A549 (cell line): ENCODE measurements at regions not wholly inside any gene's neighbourhood (a gene's known extent, or its start where the extent isn't known, plus 50 kb on each side); places are given as distances from the start of the nearest gene placed in this dataset.

Experiments
- ATAC-seq, 2 experiments: fragments of 200-7000 bp in 1 of 2; fragments of >200 bp in 1 of 2; cut with Nextera tagmentation in 1 of 2; cut with Tn5 transposase in 1 of 2; 3 replicates each; pipeline versions ENCODE4 v1.8.0 to v1.9.1; 2018 to 2020; ENCODE audit warnings: mild to moderate bottlenecking in 1 of 2, moderate library complexity in 1 of 2
- CTCF ChIA-PET: fragments of 300-600 bp; sonication (Branson Sonifier 250); formaldehyde crosslinking; extraction: SDS; loops from one replicate; lab custom pipeline; 2021; ENCODE audit warnings: antibody characterized with exemption, inconsistent platforms; lab: Yijun Ruan, JAX
- POLR2A ChIA-PET: fragments of 350-600 bp; formaldehyde crosslinking; extraction: SDS; loops from one replicate; lab custom pipeline; 2021; ENCODE audit warnings: antibody characterized with exemption, inconsistent platforms; lab: Yijun Ruan, JAX
- DNase-seq, 2 experiments: peaks; one replicate each; pipeline versions ENCODE4 v3.0.0 to v3.0.0-alpha.2; 2011 to 2016; ENCODE audit warnings: low read depth in 1 of 2, low spot score in 1 of 2
- FAIRE-seq: peaks from 2 replicates; lab custom pipeline; 2011; peaks lifted over from hg19 to GRCh38; lab: Jason Lieb, UNC
- H3K27ac ChIP-seq, 2 experiments: fragments of >200 bp; sonication (Bioruptor Twin); formaldehyde crosslinking; 3 replicates each; pipeline ENCODE4 v1.5.1; 2016 to 2017
- H3K4me1 ChIP-seq: fragments of >200 bp; sonication (Bioruptor Twin); formaldehyde crosslinking; 3 replicates; pipeline ENCODE4 v1.6.1; 2016
- H3K4me2 ChIP-seq: fragments of >200 bp; sonication (Bioruptor Twin); formaldehyde crosslinking; 3 replicates; pipeline ENCODE4 v1.6.1; 2016
- H3K4me3 ChIP-seq: fragments of >200 bp; sonication (Bioruptor Twin); formaldehyde crosslinking; 3 replicates; pipeline ENCODE4 v1.5.1; 2016
- H3K9me3 ChIP-seq: fragments of >200 bp; sonication (Bioruptor Twin); formaldehyde crosslinking; 3 replicates; pipeline ENCODE4 v1.6.1; 2016
- BHLHE40 ChIP-seq: IDR thresholded peaks from 2 replicates; pipeline ENCODE4 v1.6.1; 2012; ENCODE audit warnings: low read depth, low read length, inconsistent platforms
- CBX2 ChIP-seq: fragments of 200-600 bp; sonication (generic); IDR thresholded peaks from 2 replicates; pipeline ENCODE4 v1.6.1; 2016; ENCODE audit warnings: low read depth, mild to moderate bottlenecking, borderline replicate concordance
- CEBPB ChIP-seq, 2 experiments: fragments of >200 bp in 1 of 2; sonication (Bioruptor Twin) in 1 of 2; formaldehyde crosslinking in 1 of 2; IDR thresholded peaks; 2 replicates each; pipeline ENCODE4 v1.6.1; 2012 to 2016
- CHD4 ChIP-seq: fragments of 200-600 bp; sonication (generic); IDR thresholded peaks from 2 replicates; pipeline ENCODE4 v1.6.1; 2016; ENCODE audit warnings: antibody characterized with exemption, mild to moderate bottlenecking, borderline replicate concordance
- EHF ChIP-seq: fragments of 250-450 bp; sonication (Bioruptor Pico); IDR thresholded peaks from 2 replicates; pipeline ENCODE4 v1.5.0; 2020; ENCODE audit warnings: mild to moderate bottlenecking
- FOSB ChIP-seq: fragments of 250-450 bp; sonication (Bioruptor Pico); IDR thresholded peaks from 2 replicates; pipeline ENCODE4 v1.5.0; 2020; ENCODE audit warnings: mild to moderate bottlenecking, moderate library complexity
- FOSL2 ChIP-seq, 2 experiments: fragments of 450-650 bp in 1 of 2; fragments of >200 bp in 1 of 2; sonication (Bioruptor Twin) in 1 of 2; formaldehyde crosslinking; IDR thresholded peaks; 2 replicates each; pipeline versions ENCODE4 v1.5.0 to v1.6.1; 2016 to 2020; ENCODE audit warnings: mild to moderate bottlenecking in 1 of 2, moderate library complexity in 1 of 2
- FOXS1 ChIP-seq: fragments of 250-450 bp; sonication (Bioruptor Pico); IDR thresholded peaks from 2 replicates; pipeline ENCODE4 v1.5.0; 2020; ENCODE audit warnings: mild to moderate bottlenecking, moderate library complexity
- GATA3 ChIP-seq: IDR thresholded peaks from 2 replicates; pipeline ENCODE4 v1.6.1; 2012; ENCODE audit warnings: borderline replicate concordance
- HDAC2 ChIP-seq: fragments of 200-600 bp; sonication (generic); IDR thresholded peaks from 2 replicates; pipeline ENCODE4 v1.6.1; 2016
- HOXB13 ChIP-seq: fragments of 250-450 bp; sonication (Bioruptor Pico); IDR thresholded peaks from 2 replicates; pipeline ENCODE4 v1.5.0; 2020; ENCODE audit warnings: low read depth, mild to moderate bottlenecking, moderate library complexity
- JUNB ChIP-seq: fragments of >200 bp; sonication (Bioruptor Twin); formaldehyde crosslinking; IDR thresholded peaks from 2 replicates; pipeline ENCODE4 v1.6.1; 2016
- KDM1A ChIP-seq: fragments of 200-600 bp; sonication (generic); IDR thresholded peaks from 2 replicates; pipeline ENCODE4 v1.6.1; 2016; ENCODE audit warnings: low read depth, mild to moderate bottlenecking
- MYC ChIP-seq: IDR thresholded peaks from 2 replicates; pipeline ENCODE4 v1.6.1; 2012; ENCODE audit warnings: mild to moderate bottlenecking, inconsistent platforms, low read length, improper control_type of control experiment, borderline replicate concordance
- NFE2L2 ChIP-seq: fragments of 150-350 bp; conservative IDR thresholded peaks from 2 replicates; pipeline ENCODE4 v1.6.1; 2014; ENCODE audit warnings: low read length
- POLR2A ChIP-seq: IDR thresholded peaks from 2 replicates; pipeline ENCODE4 v1.6.1; 2012; ENCODE audit warnings: mild to moderate bottlenecking, low read length
- RARB ChIP-seq: fragments of 250-450 bp; sonication (Bioruptor Pico); IDR thresholded peaks from 2 replicates; pipeline ENCODE4 v1.8.0; 2021; ENCODE audit warnings: mild to moderate bottlenecking, moderate library complexity
- RFX5 ChIP-seq: fragments of 450-650 bp; IDR thresholded peaks from 2 replicates; pipeline ENCODE4 v1.7.1; 2014; ENCODE audit warnings: antibody characterized with exemption, mild to moderate bottlenecking, moderate library complexity
- SREBF2 ChIP-seq: fragments of 450-650 bp; IDR thresholded peaks from 2 replicates; pipeline ENCODE4 v1.6.1; 2014; ENCODE audit warnings: mild to moderate bottlenecking, moderate library complexity
- ZFP36 ChIP-seq: fragments of 450-650 bp; IDR thresholded peaks from 2 replicates; pipeline ENCODE4 v1.6.1; 2014; ENCODE audit warnings: borderline replicate concordance; ENCODE audit not compliant: partially characterized antibody
- ZNF302 ChIP-seq: fragments of 250-450 bp; sonication (Bioruptor Pico); IDR thresholded peaks from 2 replicates; pipeline ENCODE4 v1.9.0; 2021; ENCODE audit warnings: inconsistent platforms, mild to moderate bottlenecking, moderate library complexity
- ZSCAN20 ChIP-seq: fragments of 250-450 bp; sonication (Bioruptor Pico); IDR thresholded peaks from 2 replicates; pipeline ENCODE4 v1.8.0; 2022; ENCODE audit warnings: mild to moderate bottlenecking, moderate library complexity
- WGBS: methylation state at CpG from one replicate; pipeline ENCODE4 v1.1.6; 2017; ENCODE audit errors: missing lambda C conversion rate; 5-methylcytosine and 5-hydroxymethylcytosine counted together
- TF ChIP-seq, protein P1 (sequence below): IDR thresholded peaks from 2 replicates; pipeline ENCODE4 v1.6.1; 2012
- TF ChIP-seq, protein P2 (sequence below): fragments of >200 bp; sonication (Bioruptor Twin); formaldehyde crosslinking; IDR thresholded peaks from 3 replicates; pipeline ENCODE4 v1.6.1; 2016
- TF ChIP-seq, protein P3 (sequence below): fragments of 250-450 bp; sonication (Bioruptor Pico); IDR thresholded peaks from 2 replicates; pipeline ENCODE4 v1.5.0; 2020; ENCODE audit warnings: low read depth, mild to moderate bottlenecking, moderate library complexity
- TF ChIP-seq, protein P4 (sequence below): fragments of 250-450 bp; sonication (Bioruptor Pico); IDR thresholded peaks from 2 replicates; pipeline ENCODE4 v1.5.0; 2021; ENCODE audit warnings: mild to moderate bottlenecking, moderate library complexity, borderline replicate concordance
- TF ChIP-seq, protein P5 (sequence below): fragments of 150-350 bp; IDR thresholded peaks from 2 replicates; pipeline ENCODE4 v1.6.1; 2014; ENCODE audit warnings: low read depth, mild to moderate bottlenecking, low read length

DNA sequence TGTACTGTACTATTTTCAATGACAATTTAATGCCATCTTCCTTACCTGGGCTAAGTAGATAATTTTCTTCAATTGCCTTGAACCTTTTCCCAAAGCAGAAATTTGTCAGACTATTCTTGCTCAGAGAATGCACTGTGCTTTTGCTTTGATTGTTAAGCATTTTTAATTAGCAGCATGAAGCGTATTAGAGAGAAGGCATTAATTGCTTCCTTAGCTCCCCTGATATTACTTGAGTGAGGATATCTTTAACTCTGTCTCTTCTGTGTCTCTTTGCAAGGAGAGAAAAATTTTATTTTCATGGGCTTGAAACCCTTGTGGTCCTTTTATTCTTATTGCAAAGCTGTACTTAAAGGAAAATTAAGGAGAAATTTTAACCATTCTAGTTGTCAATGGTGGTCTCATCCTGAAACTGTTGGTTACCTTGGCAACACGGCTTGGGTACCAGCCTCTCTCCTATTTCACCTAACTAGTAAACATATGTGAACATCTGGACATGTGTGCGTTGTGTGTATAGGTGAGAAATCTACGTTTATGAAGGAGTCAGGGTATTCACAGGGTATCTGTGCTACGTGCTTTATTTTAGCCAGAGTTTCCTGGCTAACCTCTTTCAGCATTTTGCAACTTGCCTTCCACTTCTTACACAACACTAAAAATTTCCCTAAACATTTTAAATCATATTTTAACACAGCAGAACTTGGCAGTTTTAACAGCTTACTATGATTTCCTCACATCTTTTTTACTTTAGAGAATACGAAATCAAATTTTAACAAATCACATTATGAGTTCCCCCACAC, 225.5 kb downstream of the KLF5 start:
- ChIA-PET CTCF (no interaction called here), POLR2A (no interaction called here)
- Histone ChIP-seq H3K9me3 (no peaks in the 10 kb centered on the region), H3K4me3 (no peak overlapping the region), H3K27ac (no peak overlapping the region), H3K4me2 (no peak overlapping the region), H3K4me1 (peaks cover 9% of the 10 kb centered on the region; the same call in 1 of the 3 replicates)
- DNase-seq, result no peak
- WGBS, result 76% methylated on average over 6 of the region's 6 CpGs
- ATAC-seq, result no peak
- TF ChIP-seq ZNF302 (CRISPR knock-in tag), result no peak
- FAIRE-seq, result no peak

DNA sequence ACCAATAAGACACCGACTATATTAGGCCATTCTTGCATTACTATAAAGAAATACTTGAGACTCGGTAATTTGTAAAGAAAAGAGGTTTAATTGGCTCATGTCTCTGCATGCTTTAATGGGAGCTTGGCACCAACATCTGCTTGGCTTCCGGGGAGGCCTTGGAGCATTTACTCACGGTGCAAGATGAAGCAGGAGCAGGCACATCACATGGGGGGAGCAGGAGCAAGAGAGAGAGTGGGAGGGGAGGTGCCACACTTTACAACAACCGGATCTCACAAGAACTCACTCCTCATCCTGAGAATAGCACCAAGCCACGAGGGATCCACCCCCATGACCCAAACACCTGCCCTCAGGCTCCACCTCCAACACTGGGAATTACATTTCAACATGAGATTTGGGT, 224.8 kb downstream of the KLF5 start:
- Histone ChIP-seq H3K4me2 (no peak overlapping the region), H3K4me1 (peaks cover 9% of the 10 kb centered on the region; the same call in 1 of the 3 replicates), H3K27ac (no peak overlapping the region), H3K4me3 (no peak overlapping the region), H3K9me3 (no peaks in the 10 kb centered on the region)
- WGBS, result 73% methylated on average over 6 of the region's 6 CpGs
- DNase-seq, result no peak
- no peak for FAIRE-seq
- POLR2A ChIA-PET, result no interaction called here
- ATAC-seq, result no peak
- CTCF ChIA-PET, result no interaction called here
- no peak for TF ChIP-seq BHLHE40
- TF ChIP-seq, protein P1, sequence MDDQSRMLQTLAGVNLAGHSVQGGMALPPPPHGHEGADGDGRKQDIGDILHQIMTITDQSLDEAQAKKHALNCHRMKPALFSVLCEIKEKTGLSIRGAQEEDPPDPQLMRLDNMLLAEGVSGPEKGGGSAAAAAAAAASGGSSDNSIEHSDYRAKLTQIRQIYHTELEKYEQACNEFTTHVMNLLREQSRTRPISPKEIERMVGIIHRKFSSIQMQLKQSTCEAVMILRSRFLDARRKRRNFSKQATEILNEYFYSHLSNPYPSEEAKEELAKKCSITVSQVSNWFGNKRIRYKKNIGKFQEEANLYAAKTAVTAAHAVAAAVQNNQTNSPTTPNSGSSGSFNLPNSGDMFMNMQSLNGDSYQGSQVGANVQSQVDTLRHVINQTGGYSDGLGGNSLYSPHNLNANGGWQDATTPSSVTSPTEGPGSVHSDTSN, result no peak
- no peak for TF ChIP-seq MYC
- TF ChIP-seq FOSL2 (IDR thresholded peaks at IDR 0.05), result no peak
- no peak for TF ChIP-seq FOSL2 (CRISPR knock-in tag; IDR thresholded peaks at IDR 0.05)
- no peak for TF ChIP-seq RFX5
- TF ChIP-seq HDAC2, result no peak
- no peak for TF ChIP-seq NFE2L2
- TF ChIP-seq, protein P2, sequence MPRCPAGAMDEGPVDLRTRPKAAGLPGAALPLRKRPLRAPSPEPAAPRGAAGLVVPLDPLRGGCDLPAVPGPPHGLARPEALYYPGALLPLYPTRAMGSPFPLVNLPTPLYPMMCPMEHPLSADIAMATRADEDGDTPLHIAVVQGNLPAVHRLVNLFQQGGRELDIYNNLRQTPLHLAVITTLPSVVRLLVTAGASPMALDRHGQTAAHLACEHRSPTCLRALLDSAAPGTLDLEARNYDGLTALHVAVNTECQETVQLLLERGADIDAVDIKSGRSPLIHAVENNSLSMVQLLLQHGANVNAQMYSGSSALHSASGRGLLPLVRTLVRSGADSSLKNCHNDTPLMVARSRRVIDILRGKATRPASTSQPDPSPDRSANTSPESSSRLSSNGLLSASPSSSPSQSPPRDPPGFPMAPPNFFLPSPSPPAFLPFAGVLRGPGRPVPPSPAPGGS, result no peak
- no peak for TF ChIP-seq JUNB
- TF ChIP-seq SREBF2, result no peak
- TF ChIP-seq FOSB (CRISPR knock-in tag), result no peak
- TF ChIP-seq GATA3, result no peak
- no peak for TF ChIP-seq EHF
- no peak for TF ChIP-seq FOXS1 (CRISPR knock-in tag)
- no peak for TF ChIP-seq KDM1A
- TF ChIP-seq CEBPB (IDR thresholded peaks at IDR 0.05), result no peak
- TF ChIP-seq CBX2, result no peak
- no peak for TF ChIP-seq CHD4
- TF ChIP-seq ZFP36, result no peak
- no peak for TF ChIP-seq POLR2A

DNA sequence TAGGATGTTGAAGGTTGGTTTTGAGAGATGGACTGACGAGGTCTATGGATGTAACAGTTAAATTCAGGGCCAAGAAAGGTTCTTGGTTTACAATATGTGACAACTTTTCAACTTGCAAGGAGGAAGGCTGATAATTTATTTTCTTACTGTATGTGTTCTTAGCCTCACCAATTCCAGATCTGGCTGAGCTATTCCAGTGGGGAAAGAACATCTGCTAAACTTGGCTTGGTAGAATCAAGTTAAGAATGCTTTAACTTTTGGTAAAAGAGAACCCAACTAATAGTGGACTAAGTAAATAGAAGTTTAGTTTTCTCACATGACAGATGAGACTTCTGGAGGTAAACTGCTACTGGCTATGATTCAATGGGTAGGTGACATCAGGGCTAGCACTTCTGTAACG, 222.9 kb downstream of the KLF5 start:
- TF ChIP-seq JUNB (no peak), ZSCAN20 (CRISPR knock-in tag) (no peak), RARB (CRISPR knock-in tag) (no peak), POLR2A (no peak), GATA3 (no peak), HOXB13 (CRISPR knock-in tag) (no peak), BHLHE40 (no peak), EHF (no peak), CEBPB (IDR thresholded peaks at IDR 0.05) (no peak)
- TF ChIP-seq, protein P3, sequence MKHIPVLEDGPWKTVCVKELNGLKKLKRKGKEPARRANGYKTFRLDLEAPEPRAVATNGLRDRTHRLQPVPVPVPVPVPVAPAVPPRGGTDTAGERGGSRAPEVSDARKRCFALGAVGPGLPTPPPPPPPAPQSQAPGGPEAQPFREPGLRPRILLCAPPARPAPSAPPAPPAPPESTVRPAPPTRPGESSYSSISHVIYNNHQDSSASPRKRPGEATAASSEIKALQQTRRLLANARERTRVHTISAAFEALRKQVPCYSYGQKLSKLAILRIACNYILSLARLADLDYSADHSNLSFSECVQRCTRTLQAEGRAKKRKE (CRISPR knock-in tag), result no peak
- TF ChIP-seq, protein P4, sequence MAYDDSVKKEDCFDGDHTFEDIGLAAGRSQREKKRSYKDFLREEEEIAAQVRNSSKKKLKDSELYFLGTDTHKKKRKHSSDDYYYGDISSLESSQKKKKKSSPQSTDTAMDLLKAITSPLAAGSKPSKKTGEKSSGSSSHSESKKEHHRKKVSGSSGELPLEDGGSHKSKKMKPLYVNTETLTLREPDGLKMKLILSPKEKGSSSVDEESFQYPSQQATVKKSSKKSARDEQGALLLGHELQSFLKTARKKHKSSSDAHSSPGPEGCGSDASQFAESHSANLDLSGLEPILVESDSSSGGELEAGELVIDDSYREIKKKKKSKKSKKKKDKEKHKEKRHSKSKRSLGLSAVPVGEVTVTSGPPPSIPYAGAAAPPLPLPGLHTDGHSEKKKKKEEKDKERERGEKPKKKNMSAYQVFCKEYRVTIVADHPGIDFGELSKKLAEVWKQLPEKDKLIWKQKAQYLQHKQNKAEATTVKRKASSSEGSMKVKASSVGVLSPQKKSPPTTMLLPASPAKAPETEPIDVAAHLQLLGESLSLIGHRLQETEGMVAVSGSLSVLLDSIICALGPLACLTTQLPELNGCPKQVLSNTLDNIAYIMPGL (CRISPR knock-in tag), result no peak
- TF ChIP-seq, protein P5, sequence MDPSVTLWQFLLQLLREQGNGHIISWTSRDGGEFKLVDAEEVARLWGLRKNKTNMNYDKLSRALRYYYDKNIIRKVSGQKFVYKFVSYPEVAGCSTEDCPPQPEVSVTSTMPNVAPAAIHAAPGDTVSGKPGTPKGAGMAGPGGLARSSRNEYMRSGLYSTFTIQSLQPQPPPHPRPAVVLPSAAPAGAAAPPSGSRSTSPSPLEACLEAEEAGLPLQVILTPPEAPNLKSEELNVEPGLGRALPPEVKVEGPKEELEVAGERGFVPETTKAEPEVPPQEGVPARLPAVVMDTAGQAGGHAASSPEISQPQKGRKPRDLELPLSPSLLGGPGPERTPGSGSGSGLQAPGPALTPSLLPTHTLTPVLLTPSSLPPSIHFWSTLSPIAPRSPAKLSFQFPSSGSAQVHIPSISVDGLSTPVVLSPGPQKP, result no peak
- POLR2A ChIA-PET, result no interaction called here
- Histone ChIP-seq H3K4me3 (no peak overlapping the region), H3K27ac (no peak overlapping the region), H3K4me1 (peaks cover under 1% of the 10 kb centered on the region; the same call in 1 of the 3 replicates), H3K4me2 (no peak overlapping the region), H3K9me3 (no peaks in the 10 kb centered on the region)
- no peak for DNase-seq
- 84% methylated on average over 2 of the region's 2 CpGs for WGBS
- no peak for FAIRE-seq
- no peak for ATAC-seq
- CTCF ChIA-PET, result no interaction called here
